AG04449 (cell line): ENCODE measurements at regions not wholly inside any gene's neighbourhood (a gene's known extent, or its start where the extent isn't known, plus 50 kb on each side); places are given as distances from the start of the nearest gene placed in this dataset.

ENCODE experiments used
- CTCF ChIA-PET: fragments of 350-600 bp; formaldehyde crosslinking; extraction: SDS; loops from one replicate; lab custom pipeline; 2021; ENCODE audit warnings: antibody characterized with exemption; lab: Yijun Ruan, JAX
- POLR2A ChIA-PET: fragments of 400-600, 350-600 bp; formaldehyde crosslinking; extraction: SDS; loops from one replicate; lab custom pipeline; 2020; ENCODE audit warnings: antibody characterized with exemption, inconsistent platforms; lab: Yijun Ruan, JAX
- DNase-seq: peaks from one replicate; pipeline ENCODE4 v3.0.0-alpha.2; 2010; ENCODE audit warnings: low read depth, low spot score
- H3K4me3 ChIP-seq: 2 replicates; pipeline ENCODE4 v1.5.1; 2011; ENCODE audit warnings: low read depth, mild to moderate bottlenecking, control low read depth, low read length
- TF ChIP-seq, protein P1 (sequence below): IDR thresholded peaks from one replicate; pipeline ENCODE4 v1.5.1; 2011; ENCODE audit warnings: mild to moderate bottlenecking, moderate library complexity, low read length, control low read depth, inconsistent platforms; ENCODE audit not compliant: insufficient read depth; ENCODE audit errors: missing control alignments

DNA sequence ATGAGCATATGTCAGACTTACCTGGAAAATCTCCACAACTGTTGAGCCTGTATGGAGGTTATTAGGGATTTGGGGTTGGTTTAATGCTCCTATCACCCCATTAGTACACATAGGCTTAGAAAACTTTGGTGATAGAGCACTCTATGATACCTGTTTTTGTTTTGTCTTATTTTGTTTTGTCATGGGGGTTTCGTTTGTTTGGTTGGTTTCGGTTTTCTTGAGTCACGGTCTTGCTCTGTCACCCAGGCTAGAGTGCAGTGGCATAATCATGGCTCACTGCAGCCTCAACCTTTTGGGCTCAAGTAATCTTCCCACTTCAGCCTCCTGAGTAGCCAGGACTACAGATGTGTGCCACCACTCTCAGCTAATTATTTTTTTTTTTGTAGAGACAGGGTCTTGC lies 70.0 kb downstream of the MZT1 start:
- TF ChIP-seq, protein P1, sequence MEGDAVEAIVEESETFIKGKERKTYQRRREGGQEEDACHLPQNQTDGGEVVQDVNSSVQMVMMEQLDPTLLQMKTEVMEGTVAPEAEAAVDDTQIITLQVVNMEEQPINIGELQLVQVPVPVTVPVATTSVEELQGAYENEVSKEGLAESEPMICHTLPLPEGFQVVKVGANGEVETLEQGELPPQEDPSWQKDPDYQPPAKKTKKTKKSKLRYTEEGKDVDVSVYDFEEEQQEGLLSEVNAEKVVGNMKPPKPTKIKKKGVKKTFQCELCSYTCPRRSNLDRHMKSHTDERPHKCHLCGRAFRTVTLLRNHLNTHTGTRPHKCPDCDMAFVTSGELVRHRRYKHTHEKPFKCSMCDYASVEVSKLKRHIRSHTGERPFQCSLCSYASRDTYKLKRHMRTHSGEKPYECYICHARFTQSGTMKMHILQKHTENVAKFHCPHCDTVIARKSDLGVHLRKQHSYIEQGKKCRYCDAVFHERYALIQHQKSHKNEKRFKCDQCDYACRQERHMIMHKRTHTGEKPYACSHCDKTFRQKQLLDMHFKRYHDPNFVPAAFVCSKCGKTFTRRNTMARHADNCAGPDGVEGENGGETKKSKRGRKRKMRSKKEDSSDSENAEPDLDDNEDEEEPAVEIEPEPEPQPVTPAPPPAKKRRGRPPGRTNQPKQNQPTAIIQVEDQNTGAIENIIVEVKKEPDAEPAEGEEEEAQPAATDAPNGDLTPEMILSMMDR: no peak
- no peak overlapping the region for H3K4me3 ChIP-seq
- ChIA-PET POLR2A (no interaction called here), CTCF (interaction anchor here (0.9 kb wide), 1 partner anchor 11 kb away, joined by 3 read pairs; no protein-coding TSS in a partner anchor)
- DNase-seq: no peak

DNA sequence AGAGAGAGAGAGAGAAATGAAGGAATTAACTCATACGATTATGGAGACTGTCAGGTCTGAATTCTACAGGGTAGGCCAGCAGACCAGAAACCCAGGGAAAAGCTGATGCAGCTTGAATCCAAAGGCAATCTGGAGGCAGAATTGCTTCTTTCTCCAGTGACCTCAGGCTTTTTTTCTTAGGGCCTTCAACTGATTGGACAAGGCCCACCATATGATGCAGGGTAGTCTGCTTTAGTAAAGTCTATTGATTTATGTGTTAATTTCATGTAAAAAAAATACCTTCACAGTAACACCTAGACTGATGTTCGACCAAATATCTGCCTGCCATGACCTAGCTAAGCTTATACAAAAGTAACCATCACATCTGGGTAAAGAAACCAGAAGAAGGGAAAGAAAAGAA lies 71.1 kb downstream of the MZT1 start:
- ChIA-PET POLR2A (no interaction called here), CTCF (interaction anchor here (1.2 to 1.6 kb wide), 2 partner anchors 13 to 40 kb away, joined by 6 to 9 read pairs; no protein-coding TSS in a partner anchor)
- H3K4me3 ChIP-seq: no peak overlapping the region
- TF ChIP-seq, protein P1: no peak
- DNase-seq: no peak

DNA sequence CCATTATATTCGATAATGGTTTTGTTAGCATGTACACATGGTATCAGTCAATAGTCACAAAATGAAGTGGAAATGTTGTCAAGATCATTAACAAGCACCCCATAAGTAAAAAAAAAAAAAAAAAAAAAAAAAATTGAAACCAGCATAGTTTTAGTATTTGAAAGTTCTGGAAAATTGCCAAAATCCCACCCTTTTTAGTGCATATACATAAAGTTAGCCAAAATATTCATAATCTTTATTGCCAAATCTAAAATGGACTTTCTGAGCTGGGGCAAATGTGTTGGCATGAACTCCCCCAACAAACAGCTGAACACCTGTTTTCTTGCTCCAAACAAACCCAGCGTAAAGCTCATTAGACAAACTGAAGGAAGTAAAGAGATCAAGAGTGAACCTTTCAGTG lies 73.9 kb downstream of the MZT1 start:
- POLR2A ChIA-PET: no interaction called here
- DNase-seq: no peak
- TF ChIP-seq, protein P1: no peak
- no peak overlapping the region for H3K4me3 ChIP-seq
- CTCF ChIA-PET: no interaction called here

DNA sequence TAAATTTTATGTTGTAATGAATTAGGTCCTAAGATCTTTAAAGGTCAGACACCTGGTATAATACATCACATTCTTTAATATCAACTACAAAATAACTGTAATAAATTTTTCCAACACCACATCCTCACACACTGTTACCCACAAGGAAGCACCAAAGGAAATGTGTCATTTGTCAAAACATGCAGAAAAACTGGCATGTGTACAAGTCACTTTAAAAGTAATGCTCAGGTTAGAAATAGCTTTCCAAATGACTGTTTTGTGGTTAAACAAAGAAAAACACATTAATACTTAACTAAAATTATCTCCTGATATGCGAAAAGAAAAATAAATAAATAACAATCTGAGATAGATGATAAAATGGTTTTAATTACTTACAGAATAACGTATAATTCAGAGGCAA lies 74.7 kb downstream of the MZT1 start:
- no peak for DNase-seq
- H3K4me3 ChIP-seq: no peak overlapping the region
- ChIA-PET POLR2A (no interaction called here), CTCF (no interaction called here)
- TF ChIP-seq, protein P1: no peak

DNA sequence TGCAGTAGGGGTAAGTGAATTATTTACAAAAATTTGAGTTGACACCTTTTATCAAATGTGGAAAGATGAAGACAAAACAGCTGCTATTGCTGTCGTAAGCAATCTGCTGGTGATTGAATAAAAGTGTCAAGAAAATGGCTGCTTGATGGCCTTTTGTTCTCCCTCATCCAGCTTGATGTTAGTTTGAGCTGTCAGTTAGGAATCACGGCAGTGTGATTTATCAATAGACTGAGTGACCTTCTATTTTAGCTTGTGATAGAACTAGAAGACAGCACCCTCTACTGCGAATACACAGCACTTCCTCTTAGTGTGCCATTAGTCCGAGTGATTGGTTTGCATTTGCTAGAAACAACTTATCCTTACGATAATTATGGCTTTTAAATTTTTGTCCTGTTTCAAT lies 76.3 kb downstream of the MZT1 start:
- H3K4me3 ChIP-seq: no peak overlapping the region
- CTCF ChIA-PET: interaction anchor here (1.5 kb wide), 1 partner anchor 10 kb away, joined by 9 read pairs; no protein-coding TSS in a partner anchor
- POLR2A ChIA-PET: no interaction called here
- no peak for DNase-seq
- TF ChIP-seq, protein P1: no peak

DNA sequence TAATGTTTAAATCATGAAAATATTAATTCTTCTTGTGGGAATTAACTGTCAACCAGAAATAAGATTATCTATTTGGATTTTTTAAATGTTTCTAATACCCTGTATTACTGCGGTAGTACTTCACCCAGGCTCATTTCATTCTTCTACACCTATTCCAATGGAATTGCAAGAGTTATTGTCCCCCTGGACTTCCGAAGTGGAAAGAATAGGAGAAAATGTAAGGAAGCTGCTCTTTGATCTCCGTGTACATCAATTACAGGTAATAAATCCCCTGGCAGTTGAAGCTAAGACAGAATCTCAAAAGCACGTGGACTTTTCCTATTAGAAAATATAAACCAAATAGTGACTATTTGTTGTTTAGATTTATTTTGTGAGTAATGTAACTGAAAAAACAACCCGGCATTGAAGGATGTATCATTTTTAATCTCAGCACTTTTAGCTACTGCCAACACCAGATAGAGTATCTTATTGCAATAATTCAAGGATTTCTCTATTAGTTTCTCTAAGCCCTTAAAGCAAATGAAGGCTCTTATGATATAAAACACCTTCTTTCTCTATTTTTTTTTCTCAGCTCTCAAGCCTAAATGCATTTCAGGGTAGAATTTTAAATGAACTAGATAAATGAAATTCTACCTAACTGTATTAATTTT lies 77.3 kb downstream of the MZT1 start:
- no peak for DNase-seq
- CTCF ChIA-PET: interaction anchor here (1.5 kb wide), 1 partner anchor 9 kb away, joined by 9 read pairs; no protein-coding TSS in a partner anchor
- no peak overlapping the region for H3K4me3 ChIP-seq
- POLR2A ChIA-PET: no interaction called here
- TF ChIP-seq, protein P1: no peak
